ENCODE measurements at regions not wholly inside any gene's neighbourhood (a gene's known extent, or its start where the extent isn't known, plus 50 kb on each side); places are given as distances from the start of the nearest gene placed in this dataset.

- no peak for DNase-seq
These were observed 752.9 kb upstream of the CT83 start for GRCh38 chrX:117215683-117216082.

- DNase-seq: no peak
These were observed 733.7 kb upstream of the CT83 start for GRCh38 chrX:117196481-117196880.

- no peak for DNase-seq
These were observed 684.5 kb upstream of the CT83 start for GRCh38 chrX:117147249-117147648.

GRCh38 chrX:117138070-117138469 is 675.3 kb upstream of the CT83 start:
- no peak for DNase-seq

- DNase-seq: no peak
These were observed 672.2 kb upstream of the CT83 start for GRCh38 chrX:117134983-117135382.

GRCh38 chrX:117120700-117121099 is 657.9 kb upstream of the CT83 start:
- DNase-seq: no peak

- no peak for DNase-seq
These were observed 633.8 kb upstream of the CT83 start for GRCh38 chrX:117096528-117096927.

- DNase-seq: no peak
These were observed 632.6 kb upstream of the CT83 start for GRCh38 chrX:117095393-117095792.

GRCh38 chrX:117094149-117094548 is 631.4 kb upstream of the CT83 start:
- DNase-seq: no peak

- no peak for DNase-seq
These were observed 630.5 kb upstream of the CT83 start for GRCh38 chrX:117093319-117093718.

- no peak for DNase-seq
These were observed 629.9 kb upstream of the CT83 start for GRCh38 chrX:117092641-117093040.

GRCh38 chrX:117063224-117063623 is 600.4 kb upstream of the CT83 start:
- no peak for DNase-seq

- no peak for DNase-seq
These were observed 597.1 kb upstream of the CT83 start for GRCh38 chrX:117059848-117060247.

- DNase-seq: no peak
These were observed 590.5 kb upstream of the CT83 start for GRCh38 chrX:117053260-117053659.

GRCh38 chrX:117038918-117039440 is 576.2 kb upstream of the CT83 start:
- DNase-seq: peak in 1 of 3 experiments; percentile 50

- DNase-seq: no peak
These were observed 547.5 kb upstream of the CT83 start for GRCh38 chrX:117010243-117010642.

- no peak for DNase-seq
These were observed 540.2 kb upstream of the CT83 start for GRCh38 chrX:117002981-117003380.

GRCh38 chrX:116975517-116975916 is 512.7 kb upstream of the CT83 start:
- DNase-seq: no peak

- DNase-seq: no peak
These were observed 509.6 kb upstream of the CT83 start for GRCh38 chrX:116972362-116972761.

- peak in 2 of 3 experiments; percentile 6 to 40 for DNase-seq
These were observed 499.3 kb upstream of the CT83 start for GRCh38 chrX:116961872-116962582.

GRCh38 chrX:116930311-116930710 is 467.5 kb upstream of the CT83 start:
- no peak for DNase-seq

GRCh38 chrX:116897526-116897925 is 434.8 kb upstream of the CT83 start:
- no peak for DNase-seq

- DNase-seq: no peak
These were observed 419.2 kb upstream of the CT83 start for GRCh38 chrX:116881961-116882360.

GRCh38 chrX:116873671-116874070 is 410.9 kb upstream of the CT83 start:
- no peak for DNase-seq

- DNase-seq: no peak
These were observed 410.2 kb upstream of the CT83 start for GRCh38 chrX:116872931-116873330.

All from NCI-H1417 (cell line).